AG09319 (cell line): ENCODE measurements at regions not wholly inside any gene's neighbourhood (a gene's known extent, or its start where the extent isn't known, plus 50 kb on each side); places are given as distances from the start of the nearest gene placed in this dataset.

Experiments used
- DNase-seq: peaks from one replicate; pipeline ENCODE4 v3.0.0-alpha.2; 2010; ENCODE audit warnings: low read depth; ENCODE audit errors: extremely low read depth
- TF ChIP-seq, protein P1 (sequence below): IDR thresholded peaks from 2 replicates; pipeline ENCODE4 v1.5.1; 2011; ENCODE audit warnings: low read depth, mild to moderate bottlenecking, inconsistent platforms, low read length, moderate library complexity

GRCh38 chr4:23062188-23062587 lies 369.5 kb downstream of the GBA3 start:
- no peak for DNase-seq
- TF ChIP-seq, protein P1, sequence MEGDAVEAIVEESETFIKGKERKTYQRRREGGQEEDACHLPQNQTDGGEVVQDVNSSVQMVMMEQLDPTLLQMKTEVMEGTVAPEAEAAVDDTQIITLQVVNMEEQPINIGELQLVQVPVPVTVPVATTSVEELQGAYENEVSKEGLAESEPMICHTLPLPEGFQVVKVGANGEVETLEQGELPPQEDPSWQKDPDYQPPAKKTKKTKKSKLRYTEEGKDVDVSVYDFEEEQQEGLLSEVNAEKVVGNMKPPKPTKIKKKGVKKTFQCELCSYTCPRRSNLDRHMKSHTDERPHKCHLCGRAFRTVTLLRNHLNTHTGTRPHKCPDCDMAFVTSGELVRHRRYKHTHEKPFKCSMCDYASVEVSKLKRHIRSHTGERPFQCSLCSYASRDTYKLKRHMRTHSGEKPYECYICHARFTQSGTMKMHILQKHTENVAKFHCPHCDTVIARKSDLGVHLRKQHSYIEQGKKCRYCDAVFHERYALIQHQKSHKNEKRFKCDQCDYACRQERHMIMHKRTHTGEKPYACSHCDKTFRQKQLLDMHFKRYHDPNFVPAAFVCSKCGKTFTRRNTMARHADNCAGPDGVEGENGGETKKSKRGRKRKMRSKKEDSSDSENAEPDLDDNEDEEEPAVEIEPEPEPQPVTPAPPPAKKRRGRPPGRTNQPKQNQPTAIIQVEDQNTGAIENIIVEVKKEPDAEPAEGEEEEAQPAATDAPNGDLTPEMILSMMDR: no peak

GRCh38 chr4:23061431-23061830 lies 368.7 kb downstream of the GBA3 start:
- TF ChIP-seq, protein P1: no peak
- no peak for DNase-seq

DNA sequence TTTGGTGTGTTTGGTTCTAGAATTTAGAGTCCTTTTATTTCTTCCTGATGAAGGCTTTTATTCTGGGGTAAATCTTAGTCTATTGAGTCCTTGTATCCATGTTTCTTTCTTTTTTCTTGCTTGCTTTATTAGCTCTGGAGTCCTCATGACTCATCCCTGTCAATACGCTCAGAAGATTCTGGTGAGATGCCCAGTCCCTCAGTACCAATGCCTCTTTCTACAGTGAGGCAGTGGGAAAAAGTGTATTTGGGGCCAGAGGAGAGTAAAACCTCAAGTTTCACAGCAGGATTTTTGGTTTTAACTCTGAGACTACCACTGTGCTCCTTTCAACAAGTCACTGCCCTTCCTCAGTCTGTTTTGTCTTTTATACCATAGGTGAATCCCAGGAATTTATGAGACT lies 368.0 kb downstream of the GBA3 start:
- TF ChIP-seq, protein P1: no peak
- DNase-seq: no peak

- TF ChIP-seq, protein P1: no peak
- no peak for DNase-seq
Observed at GRCh38 chr4:23058165-23058776, 365.5 kb downstream of the GBA3 start.

GRCh38 chr4:23041501-23041900 lies 348.8 kb downstream of the GBA3 start:
- no peak for DNase-seq
- TF ChIP-seq, protein P1: no peak

GRCh38 chr4:23040539-23040938 lies 347.8 kb downstream of the GBA3 start:
- no peak for DNase-seq
- TF ChIP-seq, protein P1: no peak

- TF ChIP-seq, protein P1: no peak
- DNase-seq: no peak
Observed at GRCh38 chr4:23039818-23040217, 347.1 kb downstream of the GBA3 start.
